ENCODE measurements at regions not wholly inside any gene's neighbourhood (a gene's known extent, or its start where the extent isn't known, plus 50 kb on each side); places are given as distances from the start of the nearest gene placed in this dataset.

- TF ChIP-seq, protein P1, sequence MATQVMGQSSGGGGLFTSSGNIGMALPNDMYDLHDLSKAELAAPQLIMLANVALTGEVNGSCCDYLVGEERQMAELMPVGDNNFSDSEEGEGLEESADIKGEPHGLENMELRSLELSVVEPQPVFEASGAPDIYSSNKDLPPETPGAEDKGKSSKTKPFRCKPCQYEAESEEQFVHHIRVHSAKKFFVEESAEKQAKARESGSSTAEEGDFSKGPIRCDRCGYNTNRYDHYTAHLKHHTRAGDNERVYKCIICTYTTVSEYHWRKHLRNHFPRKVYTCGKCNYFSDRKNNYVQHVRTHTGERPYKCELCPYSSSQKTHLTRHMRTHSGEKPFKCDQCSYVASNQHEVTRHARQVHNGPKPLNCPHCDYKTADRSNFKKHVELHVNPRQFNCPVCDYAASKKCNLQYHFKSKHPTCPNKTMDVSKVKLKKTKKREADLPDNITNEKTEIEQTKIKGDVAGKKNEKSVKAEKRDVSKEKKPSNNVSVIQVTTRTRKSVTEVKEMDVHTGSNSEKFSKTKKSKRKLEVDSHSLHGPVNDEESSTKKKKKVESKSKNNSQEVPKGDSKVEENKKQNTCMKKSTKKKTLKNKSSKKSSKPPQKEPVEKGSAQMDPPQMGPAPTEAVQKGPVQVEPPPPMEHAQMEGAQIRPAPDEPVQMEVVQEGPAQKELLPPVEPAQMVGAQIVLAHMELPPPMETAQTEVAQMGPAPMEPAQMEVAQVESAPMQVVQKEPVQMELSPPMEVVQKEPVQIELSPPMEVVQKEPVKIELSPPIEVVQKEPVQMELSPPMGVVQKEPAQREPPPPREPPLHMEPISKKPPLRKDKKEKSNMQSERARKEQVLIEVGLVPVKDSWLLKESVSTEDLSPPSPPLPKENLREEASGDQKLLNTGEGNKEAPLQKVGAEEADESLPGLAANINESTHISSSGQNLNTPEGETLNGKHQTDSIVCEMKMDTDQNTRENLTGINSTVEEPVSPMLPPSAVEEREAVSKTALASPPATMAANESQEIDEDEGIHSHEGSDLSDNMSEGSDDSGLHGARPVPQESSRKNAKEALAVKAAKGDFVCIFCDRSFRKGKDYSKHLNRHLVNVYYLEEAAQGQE (IDR thresholded peaks at IDR 0.05; ENCODE audit: insufficient read depth in 1 of 2, low read depth in 2 of 2, low read length in 2 of 2): no peak
- TF ChIP-seq TAF1 (IDR thresholded peaks at IDR 0.05; ENCODE audit: borderline replicate concordance, insufficient read depth, low read length): no peak
- no peak for TF ChIP-seq SIN3A (IDR thresholded peaks at IDR 0.05; ENCODE audit: borderline replicate concordance, insufficient read depth, low read length)
- no peak for TF ChIP-seq POLR2AphosphoS5 (IDR thresholded peaks at IDR 0.05; ENCODE audit: low read depth, low read length)
- TF ChIP-seq FOXP2 (optimal IDR thresholded peaks at IDR 0.05; ENCODE audit: borderline replicate concordance, extremely low read depth, extremely low read length, insufficient read depth): no peak
These were observed 202.1 kb upstream of the ARHGAP42 start for GRCh38 chr11:100484948-100485347.

Measured in PFSK-1 (cell line).